MM.1S (cell line): ENCODE measurements at regions not wholly inside any gene's neighbourhood (a gene's known extent, or its start where the extent isn't known, plus 50 kb on each side); places are given as distances from the start of the nearest gene placed in this dataset.

Experiments used
- CTCF ChIP-seq: fragments of 300-600 bp; sonication (generic); IDR thresholded peaks from 2 replicates; pipeline ENCODE4 v1.5.1; 2016; ENCODE audit warnings: antibody characterized with exemption, low read length, mixed read lengths
- EZH2 ChIP-seq: fragments of 300-600 bp; sonication (generic); optimal IDR thresholded peaks from 2 replicates; pipeline ENCODE3; 2017; ENCODE audit warnings: low read depth, mild to moderate bottlenecking, antibody characterized with exemption, low read length, mixed read lengths
- EZH2phosphoT487 ChIP-seq: fragments of 300-600 bp; sonication (generic); IDR thresholded peaks from 2 replicates; pipeline ENCODE4 v1.6.1; 2018; ENCODE audit warnings: antibody characterized with exemption, low read length

GRCh38 chr6:82458705-82459104 is 95.1 kb downstream of the TPBG start:
- TF ChIP-seq CTCF, result no peak
- TF ChIP-seq EZH2phosphoT487, result no peak
- no peak for TF ChIP-seq EZH2
